Prostate gland (tissue), 2 donors: ENCODE measurements at regions not wholly inside any gene's neighbourhood (a gene's known extent, or its start where the extent isn't known, plus 50 kb on each side); places are given as distances from the start of the nearest gene placed in this dataset.

ENCODE experiments used
- POLR2A ChIP-seq: fragments of 450-650 bp; IDR thresholded peaks from one replicate; pipeline ENCODE4 v1.6.1; 2016; ENCODE audit warnings: antibody characterized with exemption, mild to moderate bottlenecking
- POLR2AphosphoS5 ChIP-seq: sonication (generic); formaldehyde crosslinking; IDR thresholded peaks from one replicate; pipeline ENCODE4 v1.6.1; 2017; ENCODE audit warnings: antibody characterized with exemption
- TF ChIP-seq, protein P1 (sequence below), 4 experiments: fragments of 200-600 bp in 2 of 4; fragments of 450-650 bp in 2 of 4; sonication (generic) in 2 of 4; IDR thresholded peaks; 1 replicate in 3 of 4; 2 replicates in 1 of 4; pipeline ENCODE4 v1.5.1; 2016 to 2019; ENCODE audit warnings: antibody characterized with exemption in 4 of 4, mild to moderate bottlenecking in 2 of 4, moderate library complexity in 2 of 4

DNA sequence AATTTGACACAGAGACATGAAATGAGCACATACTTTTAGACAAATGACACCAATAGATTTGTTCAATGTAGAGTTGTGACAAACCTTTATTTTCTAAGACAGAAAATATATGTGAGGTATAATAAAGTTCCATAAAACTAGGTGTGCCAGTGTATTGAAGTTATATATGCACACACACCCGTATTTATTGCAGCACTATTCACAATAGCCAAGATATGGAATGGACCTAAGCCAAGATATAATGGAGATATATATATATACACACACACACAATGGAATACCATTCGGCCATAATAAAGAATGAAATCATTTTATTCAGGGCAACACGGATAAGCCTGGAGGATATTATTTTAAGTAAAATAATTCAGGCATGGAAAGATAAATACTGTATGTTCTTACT is 1013.5 kb downstream of the KCNT2 start:
- TF ChIP-seq POLR2A (no peak), POLR2AphosphoS5 (no peak)
- TF ChIP-seq, protein P1, sequence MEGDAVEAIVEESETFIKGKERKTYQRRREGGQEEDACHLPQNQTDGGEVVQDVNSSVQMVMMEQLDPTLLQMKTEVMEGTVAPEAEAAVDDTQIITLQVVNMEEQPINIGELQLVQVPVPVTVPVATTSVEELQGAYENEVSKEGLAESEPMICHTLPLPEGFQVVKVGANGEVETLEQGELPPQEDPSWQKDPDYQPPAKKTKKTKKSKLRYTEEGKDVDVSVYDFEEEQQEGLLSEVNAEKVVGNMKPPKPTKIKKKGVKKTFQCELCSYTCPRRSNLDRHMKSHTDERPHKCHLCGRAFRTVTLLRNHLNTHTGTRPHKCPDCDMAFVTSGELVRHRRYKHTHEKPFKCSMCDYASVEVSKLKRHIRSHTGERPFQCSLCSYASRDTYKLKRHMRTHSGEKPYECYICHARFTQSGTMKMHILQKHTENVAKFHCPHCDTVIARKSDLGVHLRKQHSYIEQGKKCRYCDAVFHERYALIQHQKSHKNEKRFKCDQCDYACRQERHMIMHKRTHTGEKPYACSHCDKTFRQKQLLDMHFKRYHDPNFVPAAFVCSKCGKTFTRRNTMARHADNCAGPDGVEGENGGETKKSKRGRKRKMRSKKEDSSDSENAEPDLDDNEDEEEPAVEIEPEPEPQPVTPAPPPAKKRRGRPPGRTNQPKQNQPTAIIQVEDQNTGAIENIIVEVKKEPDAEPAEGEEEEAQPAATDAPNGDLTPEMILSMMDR (IDR thresholded peaks at IDR 0.05): no peak
